D341Med (cell line): ENCODE measurements at regions not wholly inside any gene's neighbourhood (a gene's known extent, or its start where the extent isn't known, plus 50 kb on each side); places are given as distances from the start of the nearest gene placed in this dataset.
"Not testable (repeated sequence)": the region's sequence is repeated elsewhere in the genome, so short reads cannot be mapped to it uniquely, and the experiment has no call there.

Experiments
- DNase-seq: peaks from one replicate; pipeline ENCODE4 v3.0.0; 2012; ENCODE audit warnings: low spot score

DNA sequence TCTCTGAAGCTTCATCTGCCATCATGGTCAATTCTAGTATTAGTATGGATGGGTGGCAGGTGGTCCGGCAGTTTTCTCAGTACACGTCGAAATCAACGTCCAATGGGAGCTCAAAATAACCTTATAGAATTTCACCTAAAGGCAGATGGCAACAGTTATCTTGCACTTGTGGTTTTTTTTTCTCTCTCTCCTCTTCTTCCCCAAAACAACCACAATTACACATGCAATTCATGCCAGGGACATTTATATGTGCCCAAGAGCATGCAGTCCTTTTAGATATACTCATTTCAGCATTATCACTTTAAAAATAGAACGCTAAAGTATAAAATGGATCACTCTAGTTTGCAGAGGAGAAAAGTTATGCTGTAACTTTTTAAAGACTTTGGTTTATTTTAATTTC is 1428.9 kb upstream of the WWC1 start:
- no peak for DNase-seq

DNA sequence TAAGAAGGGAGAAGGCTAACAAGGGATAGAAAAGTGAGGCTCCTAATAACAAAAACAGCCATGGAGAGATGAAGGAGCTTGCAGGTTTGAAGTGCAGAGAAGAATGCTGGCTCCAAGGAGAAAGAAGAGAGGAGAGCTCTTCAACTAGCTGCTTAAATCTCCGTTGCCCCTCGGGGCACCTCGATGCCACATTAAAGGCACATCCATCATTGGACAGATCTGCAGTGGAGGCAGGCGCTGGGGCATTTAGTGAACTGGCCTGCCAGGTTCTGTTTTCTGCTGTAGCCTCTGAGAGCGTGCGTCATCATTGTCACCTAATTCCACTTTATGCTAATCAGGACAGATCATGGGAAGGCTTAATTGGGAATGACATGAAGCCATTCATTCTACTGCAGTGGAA is 1426.2 kb upstream of the WWC1 start:
- DNase-seq, result no peak

DNA sequence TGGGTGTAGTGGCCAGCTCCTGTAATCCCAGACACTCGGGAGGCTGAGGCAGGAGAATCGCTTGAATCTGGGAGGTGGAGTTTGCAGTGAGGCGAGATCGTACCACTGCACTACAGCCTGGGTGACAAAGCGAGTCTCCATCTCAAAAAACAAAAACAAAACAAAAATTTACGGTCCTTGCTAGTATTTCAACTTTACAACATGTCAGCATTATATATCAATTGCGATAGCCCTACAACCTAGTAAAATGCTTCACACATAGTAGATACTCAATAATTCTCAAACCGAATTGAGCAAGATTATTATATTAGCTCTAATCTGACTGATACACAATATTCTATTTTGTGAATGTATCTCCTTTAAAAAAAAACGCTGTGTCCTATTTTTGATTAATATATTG is 1411.0 kb upstream of the WWC1 start:
- DNase-seq, result no peak

DNA sequence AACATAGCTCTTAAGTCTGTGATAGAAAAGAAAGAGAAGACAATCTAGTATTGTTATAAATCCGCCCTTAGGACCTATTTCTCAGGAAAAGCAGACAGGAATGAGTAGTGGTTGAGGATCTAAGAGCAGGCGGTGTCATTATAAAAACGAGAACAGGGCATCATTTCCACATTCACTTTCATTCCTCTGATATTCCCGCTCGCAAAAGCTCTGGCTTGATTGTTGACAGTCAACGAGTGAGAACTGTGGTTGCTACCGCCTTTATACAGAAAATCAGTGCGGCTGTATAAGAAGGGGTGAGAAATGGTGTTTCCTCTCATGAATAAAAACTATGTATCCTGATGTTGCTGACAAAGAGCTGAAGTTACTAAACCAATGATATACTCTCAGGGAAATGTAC is 1409.6 kb upstream of the WWC1 start:
- no peak for DNase-seq

DNA sequence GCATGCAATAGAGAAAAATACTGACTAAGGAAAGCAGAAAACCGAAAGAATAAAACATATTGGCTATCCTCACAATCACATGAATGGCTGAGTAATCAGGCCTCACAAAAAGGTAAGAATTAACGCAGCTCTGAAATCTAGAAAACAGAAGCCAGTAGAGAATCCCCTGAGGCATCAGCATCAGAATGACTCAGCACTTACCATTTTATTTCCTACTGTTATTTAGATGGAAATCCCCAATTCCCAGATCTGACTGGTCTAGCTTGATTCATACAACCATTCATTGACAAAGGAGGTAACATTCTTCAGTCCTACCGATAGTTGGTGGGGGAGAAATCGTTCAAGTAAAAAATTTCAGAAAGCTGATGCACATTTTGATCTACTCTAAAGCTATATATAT is 1408.4 kb upstream of the WWC1 start:
- no peak for DNase-seq

DNA sequence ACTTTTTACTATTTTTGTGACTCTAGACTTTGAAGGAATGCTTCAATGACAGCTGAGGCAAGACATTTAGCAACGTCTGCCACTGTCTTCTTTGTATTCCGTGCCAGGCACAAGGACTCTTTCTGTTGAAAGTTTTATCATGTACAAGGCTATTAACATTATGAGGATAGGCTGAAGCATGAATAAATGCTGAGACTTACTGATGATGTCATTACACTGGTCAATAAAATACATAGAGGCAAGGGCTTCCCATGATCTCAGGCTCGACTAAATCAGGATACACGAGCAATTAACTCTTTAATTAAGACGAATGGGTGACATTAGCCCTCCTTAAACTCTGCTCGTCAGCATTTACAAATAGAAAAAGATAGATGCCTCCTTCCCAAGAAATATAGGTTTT is 1393.3 kb upstream of the WWC1 start:
- no peak for DNase-seq

DNA sequence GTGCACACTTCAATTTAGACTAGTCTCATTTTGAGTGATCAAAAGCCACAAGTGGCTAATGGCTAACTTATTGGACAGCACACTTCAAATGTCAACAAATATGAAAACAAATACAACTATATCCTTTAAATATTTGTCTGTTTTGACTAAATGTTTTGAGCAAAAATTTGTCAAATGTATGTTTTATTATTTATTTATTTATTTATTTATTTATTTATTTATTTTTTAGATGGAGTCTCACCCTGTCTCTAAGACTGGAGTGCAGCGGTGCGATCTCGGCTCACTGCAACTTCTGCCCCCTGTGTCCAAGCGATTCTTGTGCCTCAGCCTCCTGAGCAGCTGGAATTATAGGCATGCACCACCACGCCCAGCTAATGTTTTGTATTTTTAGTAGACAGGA is 1392.1 kb upstream of the WWC1 start:
- no peak for DNase-seq

DNA sequence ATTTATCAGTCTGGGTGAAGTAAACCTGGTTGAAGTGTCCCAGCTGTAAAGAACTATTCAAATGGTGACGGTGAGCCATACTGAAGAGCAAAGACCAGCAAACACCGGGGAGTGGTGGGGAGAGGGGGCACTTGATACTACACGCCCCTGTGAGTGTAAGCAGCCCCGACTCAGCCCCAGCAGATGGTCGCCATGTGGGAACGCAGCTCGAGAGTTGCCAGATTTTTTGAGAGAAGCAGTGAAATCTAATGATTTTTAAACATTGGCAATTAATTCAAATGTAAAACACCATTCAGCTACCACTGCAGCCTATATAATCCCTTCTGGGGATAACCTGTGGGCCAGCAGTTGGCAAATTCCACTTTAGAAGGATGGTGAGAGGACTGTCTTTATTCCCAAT is 1386.9 kb upstream of the WWC1 start:
- DNase-seq, result no peak

DNA sequence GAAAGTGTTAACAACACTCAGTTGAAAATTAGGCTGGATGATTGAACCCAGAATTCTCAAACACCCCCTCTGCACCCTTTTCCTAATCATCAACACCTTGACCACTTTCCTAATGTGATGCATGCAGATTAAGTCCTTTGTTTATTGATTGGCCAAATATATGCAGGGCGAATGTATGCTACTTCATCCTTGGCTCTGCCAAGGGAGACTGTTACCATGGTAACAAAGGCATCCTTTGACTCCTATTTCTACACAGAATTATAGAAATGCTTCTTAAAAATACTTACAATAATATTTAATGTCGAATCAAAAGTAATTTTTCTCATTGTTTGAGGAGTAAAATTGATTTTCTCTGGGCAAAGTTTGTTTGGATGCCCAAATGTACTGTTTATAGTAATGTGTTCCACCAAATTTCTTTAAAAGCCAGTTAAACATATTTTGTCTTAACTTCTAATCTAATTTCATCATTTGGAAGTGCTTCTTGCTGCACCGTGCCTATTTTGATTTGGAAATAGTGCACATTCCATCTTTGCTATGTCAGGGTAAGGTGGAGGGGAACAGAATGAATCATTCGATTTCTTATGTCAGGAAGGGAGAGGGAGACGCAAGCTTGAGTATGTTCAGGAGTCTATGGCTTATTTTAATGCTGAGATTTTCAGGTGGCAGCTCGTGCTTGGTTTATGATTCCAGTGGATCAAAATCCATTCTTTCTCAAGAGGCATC is 1384.3 kb upstream of the WWC1 start:
- DNase-seq, result no peak

DNA sequence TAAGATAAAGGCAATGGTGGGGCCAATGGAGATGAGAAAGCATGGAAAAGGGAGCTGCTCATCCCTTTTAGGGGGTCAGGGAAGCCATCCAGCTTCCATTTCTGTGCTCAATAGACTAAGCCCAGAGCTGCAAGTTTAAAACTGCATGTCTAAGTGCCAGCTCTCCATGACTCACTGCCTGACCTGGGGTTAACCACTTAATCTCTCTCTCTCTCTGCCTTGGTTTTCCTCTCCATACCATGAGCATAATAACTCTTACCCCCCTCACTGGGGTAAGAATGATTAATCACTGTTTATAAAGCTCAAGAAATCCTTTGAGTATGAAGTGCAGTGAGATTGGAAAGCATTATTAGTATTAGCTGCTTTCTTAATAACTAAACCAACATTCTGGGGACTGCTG is 1382.4 kb upstream of the WWC1 start:
- no peak for DNase-seq

DNA sequence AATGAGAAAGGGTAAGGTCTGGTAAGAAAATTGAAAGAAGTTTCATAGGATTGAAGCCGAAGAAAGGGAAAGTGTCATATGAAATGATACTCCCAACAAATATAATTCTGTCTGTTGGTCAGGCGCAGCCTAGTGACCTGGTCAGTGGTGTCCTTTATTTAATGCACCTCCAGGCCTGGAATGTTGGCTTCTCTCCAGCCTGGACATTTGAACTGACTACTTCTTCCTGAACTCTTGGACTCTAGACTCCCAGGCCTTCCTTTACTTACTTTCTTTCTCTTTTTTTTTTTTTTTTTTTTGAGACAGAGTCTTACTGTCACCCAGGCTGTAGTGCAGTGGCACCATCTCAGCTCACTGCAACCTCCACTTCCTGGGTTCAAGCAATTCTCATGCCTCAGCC is 1381.5 kb upstream of the WWC1 start:
- DNase-seq, result no peak

DNA sequence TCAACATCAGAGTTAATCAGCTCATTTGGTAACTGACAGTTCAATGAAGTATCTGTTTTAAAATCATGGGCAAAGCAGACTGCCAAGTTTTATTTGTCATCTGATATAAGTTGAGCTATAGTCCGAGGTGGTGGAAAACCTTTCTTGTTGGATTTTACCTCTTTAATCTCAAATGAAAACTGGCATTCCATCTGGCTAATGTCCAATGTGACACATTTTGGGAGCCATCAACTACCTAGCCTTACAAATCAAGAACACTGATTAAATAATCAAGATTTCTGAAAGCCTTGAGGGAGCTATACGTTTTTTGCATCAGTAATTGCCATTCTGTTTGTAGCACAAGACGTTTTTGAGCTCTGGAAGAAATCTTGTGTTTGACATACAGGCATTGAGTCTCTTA is 1380.5 kb upstream of the WWC1 start:
- DNase-seq, result no peak

DNA sequence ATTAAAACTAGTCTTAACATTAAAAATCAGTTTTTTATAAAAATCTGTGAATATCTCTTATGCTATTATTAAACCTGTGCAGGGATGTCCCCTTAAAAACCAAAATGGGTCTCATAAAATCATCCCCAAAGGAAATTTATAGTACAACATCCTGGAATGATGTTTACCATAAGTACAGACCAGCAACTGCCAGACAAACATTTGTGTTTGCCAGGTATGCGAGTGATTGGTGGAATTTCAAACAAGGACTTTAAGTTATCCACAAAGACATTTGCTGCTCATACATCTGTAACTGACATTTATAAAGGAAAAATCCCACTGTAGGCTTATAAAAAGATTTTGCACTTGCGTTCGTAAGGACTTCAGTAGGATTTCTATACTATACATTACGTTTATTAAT is 1375.4 kb upstream of the WWC1 start:
- no peak for DNase-seq

DNA sequence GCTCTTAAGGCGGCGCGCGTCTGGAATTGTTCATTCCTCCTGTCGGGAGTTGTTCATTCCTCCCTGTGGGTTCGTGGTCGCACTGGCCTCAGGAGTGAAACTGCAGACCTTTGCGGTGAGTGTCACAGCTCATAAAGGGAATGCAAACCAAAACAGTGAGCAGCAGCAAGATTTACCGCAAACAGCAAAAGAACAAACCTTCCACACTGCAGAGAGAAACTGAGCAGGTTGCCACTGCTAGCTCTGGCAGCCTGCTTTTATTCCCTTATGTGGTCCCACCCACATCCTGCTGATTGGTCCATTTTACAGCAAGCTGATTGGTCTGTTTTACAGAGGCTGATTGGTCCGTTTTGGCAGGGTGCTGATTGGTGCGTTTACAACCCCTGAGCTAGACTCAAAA is 1365.3 kb upstream of the WWC1 start:
- no peak for DNase-seq

DNA sequence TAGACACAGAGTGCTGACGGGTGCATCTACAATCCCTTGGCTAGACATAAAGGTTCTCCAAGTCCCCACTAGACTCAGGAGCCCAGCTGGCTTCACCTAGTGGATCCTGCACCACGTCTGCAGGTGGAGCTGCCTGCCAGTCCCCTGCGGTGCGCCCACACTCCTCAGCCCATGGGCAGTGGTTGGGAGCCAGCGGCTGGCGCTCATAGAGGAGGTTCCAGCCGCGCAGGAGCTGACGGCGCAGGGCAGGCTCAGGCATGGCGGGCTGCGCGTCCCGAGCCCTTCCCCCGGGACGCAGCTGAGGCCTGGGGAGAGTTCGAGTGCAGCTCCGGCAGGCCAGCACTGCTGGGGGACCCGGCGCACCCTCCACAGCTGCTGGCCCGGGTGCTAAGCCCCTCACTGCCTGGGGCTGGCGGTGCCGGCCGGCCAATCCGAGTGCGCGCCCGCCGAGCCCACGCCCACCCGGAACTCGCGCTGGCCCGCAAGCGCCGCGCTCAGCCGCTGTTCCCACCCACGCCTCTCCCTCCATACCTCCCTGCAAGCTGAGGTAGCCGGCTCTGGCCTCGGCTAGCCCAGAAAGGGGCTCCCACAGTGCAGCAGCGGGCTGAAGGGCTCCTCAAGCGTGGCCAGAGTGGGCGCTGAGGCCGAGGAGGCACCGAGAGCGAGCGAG is 1364.5 kb upstream of the WWC1 start:
- not testable (repeated sequence) for DNase-seq

DNA sequence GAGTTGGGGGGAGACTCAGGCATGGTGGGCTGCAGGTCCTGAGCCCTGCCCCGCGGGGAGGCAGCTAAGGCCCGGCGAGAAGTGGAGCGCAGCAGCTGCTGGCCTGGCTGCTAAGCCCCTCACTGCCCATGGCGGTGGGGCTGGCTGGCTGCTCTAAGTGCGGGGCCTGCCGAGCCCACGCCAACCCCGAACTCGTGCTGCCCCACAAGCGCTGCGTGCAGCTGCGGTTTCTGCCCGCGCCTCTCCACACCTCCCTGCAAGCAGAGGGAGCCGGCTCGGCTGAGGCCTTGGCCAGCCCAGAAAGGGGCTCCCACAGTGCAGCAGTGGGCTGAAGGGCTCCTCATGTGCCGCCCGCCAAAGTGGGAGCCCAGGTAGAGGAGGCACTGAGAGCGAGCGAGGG is 1355.1 kb upstream of the WWC1 start:
- no peak for DNase-seq

DNA sequence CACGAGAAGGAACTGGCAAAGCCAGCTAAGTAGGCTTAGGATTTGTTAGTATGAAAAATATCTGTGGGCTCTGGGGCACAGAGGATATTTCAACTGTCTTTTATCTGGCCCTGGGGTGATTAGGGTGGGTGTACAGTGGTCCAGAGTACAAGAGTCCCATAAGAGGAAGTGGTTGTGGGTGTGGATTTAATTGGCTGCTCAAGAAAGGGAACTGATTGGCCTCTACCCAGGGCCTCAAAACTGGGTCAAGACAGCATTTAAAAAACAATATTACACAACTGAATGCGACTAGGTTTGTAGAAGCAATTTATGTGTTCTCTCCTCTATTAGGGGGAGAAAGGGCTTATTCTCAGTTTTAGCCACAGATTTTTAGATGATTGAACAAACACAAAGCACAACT is 1353.4 kb upstream of the WWC1 start:
- no peak for DNase-seq

DNA sequence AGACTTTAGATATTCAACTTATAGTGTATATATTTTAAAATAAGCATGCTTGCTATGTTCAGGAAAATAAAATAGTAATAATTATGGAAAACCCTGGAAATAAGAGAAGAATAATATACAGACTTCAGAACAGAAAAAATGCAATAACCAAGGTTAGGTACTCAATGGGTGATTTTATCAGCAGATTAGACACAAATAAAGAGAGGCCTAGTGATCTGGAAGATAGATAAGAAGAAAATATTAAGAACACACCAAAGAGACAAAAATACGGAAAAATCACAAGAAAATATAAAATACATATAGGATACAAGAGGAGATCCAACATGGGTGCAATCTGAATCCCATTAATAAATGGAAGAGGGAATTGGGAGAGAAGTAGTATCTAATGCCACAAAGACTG is 1348.5 kb upstream of the WWC1 start:
- no peak for DNase-seq

DNA sequence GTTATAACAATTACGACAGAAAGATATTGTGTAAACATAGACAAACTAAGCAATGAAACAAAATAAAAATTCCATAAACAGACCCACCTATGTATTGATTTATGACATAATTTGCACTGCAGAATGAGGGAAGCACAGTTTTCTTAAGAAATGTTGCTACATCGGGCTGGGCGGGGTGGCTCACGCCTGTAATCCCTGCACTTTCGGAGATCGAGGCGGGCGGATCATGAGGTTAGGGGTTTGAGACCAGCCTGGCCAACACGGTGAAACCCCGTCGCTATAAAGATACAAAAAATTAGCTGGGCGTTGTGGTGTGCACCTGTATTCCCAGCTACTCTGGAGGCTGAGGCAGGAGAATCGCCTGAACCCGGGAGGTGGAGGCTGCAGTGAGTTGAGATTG is 1344.4 kb upstream of the WWC1 start:
- DNase-seq, result no peak

DNA sequence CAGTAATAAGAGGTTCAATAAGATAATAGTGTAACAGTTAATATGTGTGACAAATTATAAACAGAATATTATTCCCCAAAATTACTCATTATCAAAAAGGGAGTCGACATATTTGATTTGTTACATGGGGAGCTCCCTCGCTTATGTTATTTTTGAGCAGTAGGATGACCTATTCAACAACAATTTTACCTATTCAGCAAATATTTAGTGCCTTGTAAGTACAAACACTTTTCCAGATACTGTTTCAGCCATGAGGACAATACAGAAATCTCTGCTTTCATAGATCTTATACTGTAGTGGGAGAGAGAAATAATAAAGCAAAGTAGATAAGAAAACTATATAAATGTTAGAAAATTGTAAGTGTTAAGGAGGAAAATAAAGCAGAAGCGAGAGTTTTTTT is 1342.8 kb upstream of the WWC1 start:
- no peak for DNase-seq

DNA sequence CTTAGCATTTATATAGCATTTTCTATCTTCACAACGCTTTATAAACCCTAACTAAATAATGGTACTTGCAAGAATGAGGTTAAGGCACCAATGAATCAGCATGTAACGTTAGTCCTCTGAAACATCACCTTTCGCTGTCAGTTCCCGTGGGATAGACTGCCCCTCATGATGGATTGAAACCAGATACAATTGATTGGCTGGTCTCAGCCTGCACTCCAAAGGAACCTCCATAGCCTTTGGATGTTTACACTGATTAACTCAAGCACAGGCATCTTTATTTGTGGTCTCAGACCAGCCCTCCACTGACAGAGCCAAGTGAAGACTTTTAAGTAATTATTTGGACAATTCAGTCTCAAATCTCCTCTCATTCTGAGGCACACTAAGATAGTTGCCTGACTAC is 1339.4 kb upstream of the WWC1 start:
- DNase-seq, result no peak

DNA sequence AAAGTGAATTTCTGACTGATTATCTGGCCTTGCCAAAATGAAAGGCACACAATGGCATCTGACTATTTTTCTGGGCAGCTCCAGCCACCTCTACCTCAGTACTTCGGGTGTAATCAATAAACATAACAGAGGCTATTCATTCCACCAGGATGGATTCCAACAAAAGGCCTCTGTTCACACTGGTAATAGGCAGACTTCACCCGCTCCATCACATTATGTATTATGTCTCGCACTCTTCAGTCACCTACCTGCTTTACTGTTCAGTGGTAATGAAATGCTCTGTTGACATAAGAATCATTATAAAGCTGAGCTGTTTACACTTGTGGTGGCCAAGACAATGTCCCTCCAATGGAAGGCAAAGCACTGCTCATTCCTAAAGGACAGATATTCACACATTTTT is 1333.7 kb upstream of the WWC1 start:
- DNase-seq, result no peak

DNA sequence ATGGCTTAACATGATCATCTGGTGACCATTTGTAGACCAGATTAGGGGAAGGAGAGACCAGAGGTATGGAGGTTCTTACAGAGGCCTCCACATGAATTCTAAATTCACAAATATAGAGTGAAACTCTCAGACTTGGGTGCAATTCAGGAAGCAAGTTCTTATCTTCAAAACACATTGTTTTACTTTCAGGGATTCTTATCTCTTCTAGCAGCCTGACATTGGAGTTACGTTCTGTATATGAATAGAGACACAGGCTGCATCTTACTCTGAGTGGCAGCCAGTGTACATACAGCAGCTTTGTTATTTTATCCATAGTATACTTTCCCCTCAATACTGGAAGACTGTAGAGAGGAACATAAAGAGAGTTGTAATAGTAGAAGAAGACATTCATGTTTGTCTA is 1331.7 kb upstream of the WWC1 start:
- DNase-seq, result no peak

DNA sequence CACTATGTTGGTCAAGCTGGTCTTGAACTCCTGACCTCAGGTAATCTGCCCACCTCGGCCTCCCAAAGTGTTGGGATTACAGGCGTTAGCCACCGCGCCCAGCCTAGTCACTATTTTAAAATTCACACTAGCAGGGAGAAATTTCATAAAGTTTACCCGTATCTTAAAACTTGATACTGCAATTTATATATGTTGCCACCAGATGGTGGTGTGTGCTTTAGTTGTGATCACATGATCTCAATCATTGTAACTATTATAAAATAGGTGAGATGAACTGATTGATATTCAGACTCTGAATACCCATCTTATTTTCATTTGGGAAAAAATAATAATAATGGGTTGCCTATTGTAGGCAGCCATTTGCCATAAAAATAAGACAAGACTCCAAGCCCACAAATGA is 1330.4 kb upstream of the WWC1 start:
- DNase-seq, result no peak
